NCI-H446 treated with DMSO at 0.1 percent for 48 hours (cell line): ENCODE measurements at regions not wholly inside any gene's neighbourhood (a gene's known extent, or its start where the extent isn't known, plus 50 kb on each side); places are given as distances from the start of the nearest gene placed in this dataset.

ENCODE experiments used
- DNase-seq: peaks from one replicate; lab custom pipeline; 2025; lab: John Stamatoyannopoulos, UW

DNA sequence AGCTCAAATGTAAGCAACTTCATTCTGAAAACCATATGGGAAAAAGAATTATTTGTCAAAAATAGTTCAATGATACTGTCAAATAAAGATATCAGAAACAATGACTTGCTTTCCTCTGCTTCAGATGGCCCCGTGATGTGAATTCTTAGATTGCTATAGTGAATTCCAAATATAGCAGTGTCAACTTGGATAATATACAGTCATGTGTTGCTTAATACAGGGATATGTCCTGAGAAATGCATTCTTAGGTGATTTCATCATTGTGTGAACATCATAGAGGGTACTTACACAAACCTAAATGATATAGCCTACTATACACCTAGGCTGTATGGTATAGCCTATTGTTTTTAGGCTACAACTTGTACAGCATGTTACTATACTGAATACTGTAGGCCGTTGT, 108.7 kb upstream of the MIS18BP1 start:
- no peak for DNase-seq

DNA sequence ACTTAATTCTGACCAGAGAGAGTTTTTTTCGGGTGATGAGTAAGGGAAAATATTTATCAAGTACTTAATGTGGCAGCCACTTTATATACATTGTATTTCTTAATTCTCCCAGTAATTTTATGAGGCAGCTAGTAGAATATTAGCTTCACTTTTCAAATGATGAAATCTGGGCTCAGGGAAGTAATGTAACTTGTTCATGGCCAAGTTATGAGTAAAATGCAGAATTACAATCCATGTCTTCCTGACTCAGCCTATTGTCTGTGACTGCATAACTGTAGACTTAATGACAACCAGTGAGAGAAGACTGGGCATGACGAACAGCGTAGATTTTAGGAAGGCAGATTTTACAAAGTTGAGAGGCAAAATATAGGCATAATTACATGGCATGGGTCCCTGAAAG, 106.7 kb upstream of the MIS18BP1 start:
- DNase-seq = no peak

DNA sequence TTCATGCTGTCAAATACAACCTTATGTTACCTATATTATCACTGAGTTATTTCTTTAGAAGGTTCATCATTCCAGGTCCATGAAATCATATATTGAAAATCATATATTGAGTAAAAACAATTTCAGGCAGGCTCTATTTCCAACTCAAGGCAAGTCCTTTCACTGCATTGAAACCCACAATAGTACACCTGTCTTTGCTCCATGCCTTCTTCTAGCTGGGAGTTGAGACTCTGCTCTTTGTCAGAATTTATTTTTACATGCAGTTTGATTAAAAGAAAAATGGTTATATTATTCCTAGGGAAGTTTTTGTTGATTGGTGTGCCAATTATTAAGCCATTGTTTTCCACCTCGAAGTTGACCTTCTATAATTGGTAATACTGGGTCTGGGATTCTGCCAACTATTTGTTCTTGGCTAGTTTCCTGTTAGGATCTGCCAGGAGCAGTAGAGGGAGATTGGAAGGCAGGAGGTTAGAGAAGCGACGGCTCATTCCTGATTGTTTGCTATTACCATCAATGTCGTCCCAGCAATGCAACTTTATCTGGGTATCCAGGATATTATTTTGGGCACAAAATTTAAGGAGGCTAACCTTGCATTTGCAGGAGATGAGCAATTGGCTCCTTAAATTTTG, 79.5 kb upstream of the MIS18BP1 start:
- no peak for DNase-seq

DNA sequence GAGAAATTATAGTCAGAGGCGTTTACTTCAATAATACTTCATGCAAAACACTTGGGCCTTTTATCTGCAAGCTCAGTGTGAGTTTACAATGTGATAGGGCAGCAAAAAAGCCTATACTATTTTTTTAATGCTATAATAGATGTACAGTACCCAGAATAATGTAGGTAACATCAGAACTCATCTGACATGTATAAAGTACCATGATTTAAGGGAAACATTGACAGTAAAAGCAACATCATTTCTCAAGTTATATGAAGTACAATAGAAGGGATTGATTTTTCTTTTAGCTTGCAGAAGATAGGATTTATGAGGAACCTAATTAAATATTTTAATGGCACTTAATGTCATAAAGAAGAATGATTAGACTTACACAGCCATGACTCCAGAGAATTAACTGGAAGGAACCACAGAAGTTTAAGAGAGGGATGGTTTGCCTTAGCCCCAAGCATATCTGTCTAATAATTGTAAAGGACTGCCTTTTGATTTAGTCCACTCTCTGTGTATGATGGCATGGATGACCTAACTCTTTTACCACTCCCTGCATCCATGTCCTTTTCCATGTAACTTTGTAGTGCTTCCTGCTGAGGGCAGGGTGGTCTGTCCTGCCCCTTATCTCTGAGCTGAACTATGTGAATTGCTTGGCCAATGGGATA, 55.9 kb upstream of the MIS18BP1 start:
- DNase-seq = no peak
